GM19468 (cell line): ENCODE measurements at regions not wholly inside any gene's neighbourhood (a gene's known extent, or its start where the extent isn't known, plus 50 kb on each side); places are given as distances from the start of the nearest gene placed in this dataset.
"Not testable (repeated sequence)": the region's sequence is repeated elsewhere in the genome, so short reads cannot be mapped to it uniquely, and the experiment has no call there.

Experiments
- ATAC-seq: cut with Tn5 transposase; IDR thresholded peaks from one replicate; pipeline ENCODE4 v1.9.1; 2021; ENCODE audit warnings: mild to moderate bottlenecking, moderate library complexity, moderate number of reproducible peaks; ENCODE audit not compliant: unreplicated experiment; ENCODE audit errors: extremely low read depth

DNA sequence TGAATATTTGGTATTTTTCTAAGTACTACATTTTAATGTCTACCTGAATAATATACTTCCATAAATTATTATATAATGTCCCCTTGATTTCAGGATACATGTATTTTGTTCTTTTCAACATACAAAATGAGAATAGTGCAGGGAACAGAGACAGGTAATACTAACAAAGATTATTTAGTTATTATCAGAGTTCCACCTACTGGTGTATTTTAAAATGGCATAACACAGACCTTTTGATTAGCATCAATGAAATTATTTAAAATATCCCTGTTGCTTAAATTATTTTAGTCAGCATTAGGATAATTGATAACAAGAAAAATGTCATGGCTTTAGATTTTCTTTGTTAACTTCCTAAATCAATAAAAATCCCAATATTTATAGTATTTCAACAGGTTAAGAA lies 184.0 kb downstream of the PRDM13 start:
- ATAC-seq = no peak

DNA sequence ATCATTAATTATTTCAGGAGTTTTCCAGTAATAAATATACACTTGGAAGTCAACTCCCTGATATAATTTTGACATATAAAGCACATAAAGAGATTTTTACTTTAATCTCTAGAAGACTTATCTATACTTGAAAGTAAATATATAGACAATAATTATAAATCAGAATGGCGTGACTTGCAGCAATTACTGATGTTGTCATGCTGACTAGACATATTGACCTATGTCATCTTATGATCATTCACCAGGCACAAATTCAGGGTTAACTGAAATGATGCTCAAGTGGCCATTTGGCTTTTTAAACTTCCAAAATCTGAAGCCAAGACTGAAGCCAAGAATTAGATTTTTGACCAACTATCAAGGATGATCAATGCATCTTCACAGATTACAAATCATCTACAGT lies 192.2 kb downstream of the MCHR2 start:
- no peak for ATAC-seq

GRCh38 chr6:99802396-99803031 lies 191.5 kb downstream of the MCHR2 start:
- ATAC-seq = no peak

DNA sequence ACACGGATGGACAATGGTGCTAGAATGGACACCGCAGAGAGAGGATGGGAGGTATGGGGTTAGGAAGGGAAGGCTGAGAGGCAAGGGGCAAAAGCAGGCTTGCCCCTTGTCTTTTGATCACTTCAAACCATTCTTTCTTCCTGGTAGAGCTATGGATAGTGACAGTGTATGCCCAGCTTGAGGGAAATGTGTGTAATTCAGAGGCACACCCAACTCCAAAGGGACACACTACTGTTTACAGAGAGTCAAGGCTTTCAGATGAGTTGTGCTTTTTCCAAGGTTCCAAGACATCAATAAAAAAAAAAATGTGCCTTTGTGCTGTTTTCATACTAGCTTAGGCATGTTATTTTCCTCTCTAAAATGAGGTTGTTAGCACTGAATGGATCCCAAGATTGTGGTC lies 185.0 kb downstream of the MCHR2 start:
- no peak for ATAC-seq

GRCh38 chr6:99810295-99810694 lies 183.7 kb downstream of the MCHR2 start:
- no peak for ATAC-seq

DNA sequence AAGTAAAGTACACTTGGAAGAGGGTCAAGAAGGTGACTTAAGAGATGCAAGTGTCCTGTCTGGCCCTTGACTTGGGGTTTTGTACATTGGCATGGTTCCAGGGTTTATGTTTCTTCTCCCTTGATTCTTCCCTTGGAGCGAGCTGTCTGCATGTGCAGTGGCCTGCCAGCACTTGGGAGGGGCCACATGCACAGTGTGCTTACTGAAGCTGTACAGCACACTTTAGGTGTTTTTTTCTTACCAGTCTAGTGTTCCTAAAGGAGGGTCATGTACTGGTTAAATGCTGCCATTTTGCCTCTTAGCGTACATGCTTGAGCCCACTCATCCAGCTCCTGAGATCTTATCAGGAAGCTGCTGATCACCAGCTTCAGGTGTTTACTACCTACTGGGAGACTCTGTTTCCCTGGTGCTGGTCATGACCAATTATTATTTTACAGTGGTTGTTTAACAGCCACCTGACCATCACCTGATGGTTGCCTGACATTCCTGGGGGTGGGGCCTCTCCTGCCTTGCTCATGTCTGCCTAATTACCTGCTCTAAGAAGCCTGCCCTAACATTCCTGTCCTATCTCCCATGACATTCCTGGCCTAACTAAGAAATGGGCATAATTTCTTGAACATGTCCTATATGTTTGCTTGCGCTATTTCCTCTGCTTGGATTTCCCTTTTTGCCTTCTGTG lies 182.9 kb downstream of the MCHR2 start:
- no peak for ATAC-seq

- no peak for ATAC-seq
These were observed 182.4 kb downstream of the MCHR2 start for GRCh38 chr6:99811636-99812035.

GRCh38 chr6:99813565-99813964 lies 180.5 kb downstream of the MCHR2 start:
- no peak for ATAC-seq

- ATAC-seq = no peak
These were observed 179.6 kb downstream of the MCHR2 start for GRCh38 chr6:99814230-99814928.

- no peak for ATAC-seq
These were observed 177.2 kb downstream of the MCHR2 start for GRCh38 chr6:99816795-99817194.

- ATAC-seq = no peak
These were observed 175.9 kb downstream of the MCHR2 start for GRCh38 chr6:99818161-99818560.

DNA sequence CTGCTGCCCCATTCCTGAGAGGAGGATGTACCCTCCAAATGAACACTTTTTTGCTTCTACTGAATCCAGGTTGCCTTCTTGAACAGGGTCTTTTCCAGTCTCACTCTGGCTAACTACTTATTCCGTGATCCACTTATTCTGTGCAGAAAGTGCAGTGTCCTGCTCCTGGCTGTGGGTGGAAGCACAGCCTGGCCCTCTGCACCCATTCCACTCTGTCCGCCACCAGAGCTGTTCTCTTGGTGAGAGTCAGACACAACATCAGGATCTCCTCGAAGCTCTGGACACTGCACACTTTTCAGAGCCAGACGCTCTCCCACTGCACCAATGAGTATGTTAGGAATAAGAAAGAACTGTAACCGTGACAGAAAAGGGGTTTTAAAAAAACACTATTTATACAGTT lies 174.2 kb downstream of the MCHR2 start:
- no peak for ATAC-seq

DNA sequence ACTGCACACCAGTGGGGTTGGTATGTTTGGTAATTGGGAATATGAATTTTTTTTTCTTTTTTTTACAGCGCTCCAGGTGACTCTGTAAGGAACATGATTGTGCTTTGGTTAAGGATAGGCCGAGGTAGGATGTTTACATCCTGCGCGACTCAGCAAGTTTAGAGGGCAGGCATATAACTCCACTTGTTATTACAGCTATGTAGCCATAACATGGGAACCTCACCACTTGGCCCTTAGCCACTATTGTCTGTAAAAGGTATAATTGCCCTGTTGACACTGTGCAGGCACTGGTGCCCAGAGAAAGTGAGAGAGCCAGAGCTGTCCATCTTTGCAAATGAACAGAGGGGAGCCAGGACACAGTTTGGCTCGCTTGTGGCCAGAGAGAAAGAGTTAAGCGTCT lies 172.9 kb downstream of the MCHR2 start:
- no peak for ATAC-seq

GRCh38 chr6:99822741-99823512 lies 171.1 kb downstream of the MCHR2 start:
- ATAC-seq = peak; percentile 72

- ATAC-seq = not testable (repeated sequence)
These were observed 170.3 kb downstream of the MCHR2 start for GRCh38 chr6:99823513-99824235.

DNA sequence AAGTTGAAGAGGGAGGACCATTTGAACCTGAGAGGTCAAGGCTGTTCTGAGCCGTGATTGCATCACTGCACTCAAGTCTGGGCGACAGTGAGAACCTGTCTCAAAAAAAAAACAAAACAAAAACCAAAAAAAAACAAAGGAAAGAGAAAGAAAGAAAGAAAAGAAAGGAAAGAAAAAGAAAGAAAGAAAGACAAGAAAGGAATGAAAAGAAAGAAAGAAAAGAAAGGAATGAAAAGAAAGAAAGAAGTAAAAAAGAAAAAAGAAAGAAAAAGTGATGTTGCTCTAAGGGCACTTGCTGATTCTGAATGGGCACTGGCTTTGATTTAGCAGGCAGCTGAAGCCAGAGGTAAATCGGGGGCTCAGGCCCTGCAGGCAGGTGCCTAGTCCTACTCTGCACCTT lies 161.0 kb downstream of the MCHR2 start:
- ATAC-seq = no peak

- no peak for ATAC-seq
These were observed 157.6 kb downstream of the MCHR2 start for GRCh38 chr6:99836471-99836870.

DNA sequence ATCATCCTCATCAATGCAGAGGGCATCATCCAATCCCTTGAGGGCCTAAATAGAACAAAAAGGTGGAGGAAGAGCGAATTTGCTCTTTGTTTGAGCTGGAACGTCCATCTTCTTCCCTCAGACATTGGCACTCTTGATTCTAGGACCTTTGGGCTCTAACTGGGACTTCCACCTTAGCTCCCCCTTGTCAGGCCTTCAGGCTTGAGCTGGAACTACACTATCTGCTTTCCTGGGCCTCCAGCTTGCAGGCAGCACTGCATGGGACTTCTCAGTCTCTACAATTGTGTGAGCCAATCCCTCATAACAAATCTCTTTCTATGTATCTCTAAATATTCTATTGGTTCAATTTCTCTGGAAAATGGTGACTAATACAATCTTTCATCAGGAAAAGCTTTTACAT lies 155.4 kb downstream of the MCHR2 start:
- no peak for ATAC-seq

- ATAC-seq = no peak
These were observed 152.7 kb downstream of the MCHR2 start for GRCh38 chr6:99841297-99841696.

- ATAC-seq = no peak
These were observed 148.0 kb downstream of the MCHR2 start for GRCh38 chr6:99846006-99846405.
